Gastrocnemius medialis (tissue), 4 donors: ENCODE measurements at regions not wholly inside any gene's neighbourhood (a gene's known extent, or its start where the extent isn't known, plus 50 kb on each side); places are given as distances from the start of the nearest gene placed in this dataset.

Experiments used
- CTCF ChIP-seq, 5 experiments: fragments of 450-650 bp in 3 of 5; fragments of 200-600 bp in 2 of 5; sonication (generic) in 2 of 5; IDR thresholded peaks in 4 of 5; conservative IDR thresholded peaks in 1 of 5; 1 replicate in 4 of 5; 2 replicates in 1 of 5; pipeline ENCODE4 v1.5.1; 2016 to 2019; ENCODE audit warnings: antibody characterized with exemption in 5 of 5, mild to moderate bottlenecking in 3 of 5, moderate library complexity in 3 of 5
- POLR2A ChIP-seq, 2 donors: fragments of 450-650 bp; IDR thresholded peaks; one replicate each; pipeline ENCODE4 v1.6.1; 2017; ENCODE audit warnings: antibody characterized with exemption in 2 of 2, mild to moderate bottlenecking in 2 of 2, moderate library complexity in 2 of 2

GRCh38 chr10:9193120-9193519 is 1138.6 kb downstream of the GATA3 start:
- TF ChIP-seq CTCF (IDR thresholded peaks at IDR 0.05 in 4 of 5, conservative IDR thresholded peaks at IDR 0.05 in 1 of 5), result no peak
- no peak for TF ChIP-seq POLR2A (IDR thresholded peaks at IDR 0.05)
